Lower leg skin (tissue), 3 donors: ENCODE measurements at regions not wholly inside any gene's neighbourhood (a gene's known extent, or its start where the extent isn't known, plus 50 kb on each side); places are given as distances from the start of the nearest gene placed in this dataset.

Experiments
- POLR2A ChIP-seq, 2 donors: fragments of 450-650 bp; IDR thresholded peaks; one replicate each; pipeline ENCODE4 v1.6.1; 2016 to 2017; ENCODE audit warnings: antibody characterized with exemption in 2 of 2, mild to moderate bottlenecking in 1 of 2, moderate library complexity in 1 of 2
- TF ChIP-seq, protein P1 (sequence below), 3 donors: fragments of 450-650 bp; IDR thresholded peaks; one replicate each; pipeline ENCODE4 v1.5.1; 2016; ENCODE audit warnings: antibody characterized with exemption in 3 of 3, mild to moderate bottlenecking in 3 of 3, moderate library complexity in 2 of 3

DNA sequence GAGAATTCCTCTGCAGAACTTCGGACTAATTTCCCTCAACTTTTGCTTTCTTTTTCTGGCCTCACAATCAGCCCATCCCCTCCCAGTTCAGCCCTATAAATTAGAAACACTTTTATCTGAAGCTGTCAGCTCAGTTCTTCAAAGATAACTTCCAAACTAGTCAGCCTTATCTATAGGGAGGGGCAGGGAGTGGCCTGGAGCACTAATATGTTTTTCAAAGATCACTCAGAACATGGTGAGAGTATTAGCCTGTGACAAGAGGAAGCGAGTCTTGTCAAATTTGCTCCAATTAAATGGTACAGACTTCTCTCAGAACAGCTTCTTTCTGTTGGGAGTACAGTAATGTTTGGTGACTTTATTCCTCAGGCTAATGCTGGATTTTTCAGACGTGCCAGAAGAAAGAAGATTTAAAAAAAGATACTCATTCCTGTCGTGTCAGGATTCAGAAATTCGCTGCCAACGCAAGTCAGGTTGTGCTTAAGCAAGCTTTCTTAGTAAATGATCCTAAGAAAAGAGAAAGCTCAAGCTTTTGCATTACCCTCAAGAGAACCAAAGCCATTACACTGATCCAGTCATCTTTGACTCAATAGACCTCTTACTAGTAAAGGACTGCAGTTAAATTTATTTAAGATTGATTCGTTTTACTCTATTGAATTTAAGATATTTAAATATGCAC is 1033.6 kb downstream of the SLITRK5 start:
- TF ChIP-seq, protein P1, sequence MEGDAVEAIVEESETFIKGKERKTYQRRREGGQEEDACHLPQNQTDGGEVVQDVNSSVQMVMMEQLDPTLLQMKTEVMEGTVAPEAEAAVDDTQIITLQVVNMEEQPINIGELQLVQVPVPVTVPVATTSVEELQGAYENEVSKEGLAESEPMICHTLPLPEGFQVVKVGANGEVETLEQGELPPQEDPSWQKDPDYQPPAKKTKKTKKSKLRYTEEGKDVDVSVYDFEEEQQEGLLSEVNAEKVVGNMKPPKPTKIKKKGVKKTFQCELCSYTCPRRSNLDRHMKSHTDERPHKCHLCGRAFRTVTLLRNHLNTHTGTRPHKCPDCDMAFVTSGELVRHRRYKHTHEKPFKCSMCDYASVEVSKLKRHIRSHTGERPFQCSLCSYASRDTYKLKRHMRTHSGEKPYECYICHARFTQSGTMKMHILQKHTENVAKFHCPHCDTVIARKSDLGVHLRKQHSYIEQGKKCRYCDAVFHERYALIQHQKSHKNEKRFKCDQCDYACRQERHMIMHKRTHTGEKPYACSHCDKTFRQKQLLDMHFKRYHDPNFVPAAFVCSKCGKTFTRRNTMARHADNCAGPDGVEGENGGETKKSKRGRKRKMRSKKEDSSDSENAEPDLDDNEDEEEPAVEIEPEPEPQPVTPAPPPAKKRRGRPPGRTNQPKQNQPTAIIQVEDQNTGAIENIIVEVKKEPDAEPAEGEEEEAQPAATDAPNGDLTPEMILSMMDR (IDR thresholded peaks at IDR 0.05) = no peak
- no peak for TF ChIP-seq POLR2A (IDR thresholded peaks at IDR 0.05)
